GM21619 (cell line): ENCODE measurements at regions not wholly inside any gene's neighbourhood (a gene's known extent, or its start where the extent isn't known, plus 50 kb on each side); places are given as distances from the start of the nearest gene placed in this dataset.

Experiments used
- ATAC-seq: cut with Tn5 transposase; IDR thresholded peaks from one replicate; pipeline ENCODE4 v1.9.1; 2021; ENCODE audit not compliant: unreplicated experiment

GRCh38 chr10:61356354-61356753 is 96.8 kb downstream of the TMEM26 start:
- no peak for ATAC-seq

- no peak for ATAC-seq
Observed at GRCh38 chr10:61355211-61355610, 98.0 kb downstream of the TMEM26 start.

- ATAC-seq: no peak
Observed at GRCh38 chr10:61354401-61354975, 98.7 kb downstream of the TMEM26 start.

DNA sequence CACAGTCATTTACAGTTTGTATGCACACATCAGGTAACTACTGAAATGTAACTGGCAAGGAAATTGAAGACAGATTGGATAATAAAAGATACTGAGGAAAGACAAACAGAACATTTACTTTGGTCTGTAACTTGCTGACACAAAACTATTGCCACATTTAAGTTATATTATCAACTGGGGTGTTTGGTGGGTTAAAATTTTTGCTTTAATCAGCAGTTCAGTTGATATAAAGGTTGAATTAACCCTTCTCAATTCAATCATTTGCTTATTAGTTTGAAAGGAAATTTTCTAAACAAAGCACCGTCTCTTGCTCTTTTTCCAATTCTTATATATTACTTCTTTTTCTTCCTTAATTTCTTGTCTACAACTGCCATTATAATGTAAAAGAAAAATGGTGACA is 102.4 kb downstream of the TMEM26 start:
- ATAC-seq: no peak

DNA sequence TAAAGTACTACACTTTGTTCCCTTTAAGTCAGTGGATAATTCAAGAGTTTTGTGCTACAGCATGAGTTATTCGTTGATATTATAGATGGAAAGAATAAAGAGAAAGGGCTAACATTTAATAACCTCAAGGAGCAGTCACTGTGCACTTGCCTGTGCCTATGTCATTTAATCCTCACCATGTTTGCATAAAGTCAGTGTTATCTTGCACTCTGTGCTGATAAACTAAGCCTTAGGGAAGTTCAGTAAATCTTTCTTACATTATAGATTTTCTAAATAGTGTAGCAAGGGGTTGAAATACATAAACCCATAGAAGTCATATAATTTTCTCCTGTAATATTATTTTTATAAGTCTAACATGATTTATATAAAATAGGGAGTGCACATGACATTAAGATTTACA is 103.1 kb downstream of the TMEM26 start:
- no peak for ATAC-seq

DNA sequence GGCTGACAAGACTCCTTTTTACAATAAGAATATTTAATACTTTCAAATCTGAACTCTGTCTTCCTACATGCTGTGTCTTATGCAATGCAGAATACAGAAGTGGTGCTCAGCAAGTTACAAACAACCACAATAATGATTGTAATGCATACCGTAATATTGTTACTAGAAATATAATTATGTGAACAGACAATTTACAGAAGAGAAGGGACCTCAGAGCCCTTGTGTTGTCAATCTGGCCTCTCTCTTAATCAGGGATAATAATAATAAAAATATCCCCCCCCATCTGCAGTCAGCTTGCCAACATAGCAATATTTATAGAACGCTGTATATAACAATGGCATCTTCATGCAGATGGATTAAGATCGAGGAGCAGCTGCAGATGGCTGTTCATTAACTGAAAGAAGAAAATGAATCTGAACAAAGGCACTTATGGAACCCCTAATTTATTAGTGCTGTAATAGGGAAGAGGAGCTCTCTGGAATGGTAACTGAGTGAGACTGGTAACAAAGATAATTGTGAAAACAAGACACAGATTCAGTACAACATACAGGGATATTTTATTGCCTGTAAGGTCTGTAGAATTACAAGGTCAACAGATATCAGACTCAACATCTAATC is 106.3 kb downstream of the TMEM26 start:
- ATAC-seq: no peak

- no peak for ATAC-seq
Observed at GRCh38 chr10:61343796-61344195, 109.4 kb downstream of the TMEM26 start.

DNA sequence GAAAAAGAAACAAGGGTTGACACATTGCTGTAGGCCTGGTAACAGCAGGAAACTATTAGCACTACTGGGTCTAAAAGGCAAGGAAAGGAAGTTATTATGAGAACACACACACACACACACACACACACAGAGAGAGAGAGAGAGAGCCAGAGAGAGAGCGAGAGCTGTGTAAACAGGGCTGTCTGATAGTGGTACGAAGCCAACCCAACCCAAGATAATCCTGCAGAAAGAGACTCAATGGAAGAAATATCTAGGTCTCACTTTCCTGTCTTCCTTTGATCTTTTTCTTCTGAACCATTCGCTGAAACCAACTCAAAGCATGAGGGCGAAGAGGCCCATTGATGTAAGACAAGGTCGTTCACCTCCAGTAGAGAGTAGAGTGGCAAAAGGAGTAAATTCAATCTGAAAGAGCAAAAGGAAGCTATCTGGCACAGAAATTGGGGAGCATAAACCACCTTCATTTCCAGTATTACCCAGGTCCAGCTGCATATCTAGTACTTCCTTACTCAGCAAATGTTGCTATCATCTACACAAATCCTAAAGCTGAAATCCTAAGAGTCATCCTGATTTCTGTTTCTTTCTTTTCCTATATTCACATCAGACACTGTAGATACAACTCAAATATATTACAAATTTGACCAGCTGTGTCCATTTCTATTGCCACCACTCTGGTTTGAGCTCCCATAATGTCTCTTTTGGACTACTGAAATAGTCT is 110.2 kb downstream of the TMEM26 start:
- no peak for ATAC-seq

DNA sequence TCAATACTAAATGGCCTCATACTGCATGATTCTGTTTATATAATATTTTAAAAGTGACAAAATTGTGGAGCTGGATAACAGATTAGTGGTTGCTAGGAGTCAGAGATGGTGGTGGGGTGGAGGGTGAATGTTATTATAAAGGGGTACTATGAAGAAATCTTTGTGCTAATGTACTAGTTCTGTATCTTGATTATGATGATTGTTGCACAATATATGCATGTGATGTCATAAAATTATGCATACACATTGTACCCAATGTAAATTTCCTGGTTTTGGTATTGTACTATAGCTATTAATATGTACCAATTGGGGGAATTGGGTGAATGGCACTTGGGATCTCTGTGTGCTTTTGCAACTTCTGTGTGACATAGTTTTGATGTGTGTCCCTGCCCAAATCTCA is 112.2 kb downstream of the TMEM26 start:
- no peak for ATAC-seq

DNA sequence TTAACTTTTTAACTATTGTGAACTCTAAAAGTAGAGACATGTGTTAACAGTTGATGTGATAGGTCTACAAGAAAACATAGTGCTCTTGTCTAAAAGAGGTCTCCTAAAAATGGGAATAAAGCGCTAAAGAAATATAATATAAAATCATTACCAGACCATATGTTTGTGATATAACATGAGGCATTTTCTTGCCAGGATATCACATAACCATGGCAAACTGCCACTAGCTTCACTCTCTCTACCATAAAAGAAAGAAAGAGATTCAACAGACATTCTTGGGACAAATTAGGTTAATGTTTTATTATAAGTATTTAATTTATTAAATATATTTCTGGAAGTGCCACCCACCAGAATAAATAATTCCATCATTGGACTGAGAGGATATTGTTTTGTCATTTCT is 115.0 kb downstream of the TMEM26 start:
- no peak for ATAC-seq

DNA sequence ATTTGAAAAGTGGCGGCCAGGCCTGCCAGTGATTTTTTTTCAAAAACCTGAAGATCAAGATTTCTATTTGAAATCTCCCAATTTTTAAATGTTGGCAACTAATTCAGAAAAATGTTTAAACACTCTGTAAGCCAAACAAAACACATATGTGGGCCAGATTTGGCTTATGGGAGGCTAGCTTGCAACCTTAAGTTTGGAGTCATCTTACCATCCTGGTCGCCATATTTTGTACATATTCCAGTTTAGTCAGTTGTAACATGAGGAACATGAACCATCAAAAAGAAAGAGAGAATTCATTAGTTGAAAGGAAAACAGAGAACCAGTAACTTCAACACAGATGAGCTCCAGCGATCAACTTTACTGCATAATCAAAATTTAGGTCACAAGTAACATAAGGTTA is 115.4 kb downstream of the TMEM26 start:
- no peak for ATAC-seq

- no peak for ATAC-seq
Observed at GRCh38 chr10:61336831-61337230, 116.3 kb downstream of the TMEM26 start.

- ATAC-seq: no peak
Observed at GRCh38 chr10:61335359-61335758, 117.8 kb downstream of the TMEM26 start.

GRCh38 chr10:61332581-61332980 is 120.6 kb downstream of the TMEM26 start:
- ATAC-seq: no peak

- no peak for ATAC-seq
Observed at GRCh38 chr10:61330669-61331068, 122.5 kb downstream of the TMEM26 start.

DNA sequence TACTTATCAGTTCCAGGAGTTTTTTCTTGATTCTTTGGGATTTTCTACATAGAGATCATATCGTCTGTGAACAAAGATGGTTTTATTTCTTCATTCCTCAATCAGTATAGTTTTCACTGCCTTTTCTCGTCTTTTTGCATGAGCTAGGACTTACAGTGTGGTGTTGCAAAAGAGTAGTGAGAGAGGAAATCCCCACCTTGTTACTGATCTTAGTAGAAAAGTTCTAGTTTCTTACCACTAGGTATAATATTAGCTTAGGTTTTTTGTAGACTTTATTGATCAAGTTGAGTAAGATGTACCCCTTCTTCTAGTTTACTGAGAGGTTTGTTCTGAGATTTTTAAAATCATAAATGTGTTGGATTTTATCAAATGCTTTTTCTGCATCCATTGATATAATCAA is 123.3 kb downstream of the TMEM26 start:
- peak; percentile 90 for ATAC-seq

DNA sequence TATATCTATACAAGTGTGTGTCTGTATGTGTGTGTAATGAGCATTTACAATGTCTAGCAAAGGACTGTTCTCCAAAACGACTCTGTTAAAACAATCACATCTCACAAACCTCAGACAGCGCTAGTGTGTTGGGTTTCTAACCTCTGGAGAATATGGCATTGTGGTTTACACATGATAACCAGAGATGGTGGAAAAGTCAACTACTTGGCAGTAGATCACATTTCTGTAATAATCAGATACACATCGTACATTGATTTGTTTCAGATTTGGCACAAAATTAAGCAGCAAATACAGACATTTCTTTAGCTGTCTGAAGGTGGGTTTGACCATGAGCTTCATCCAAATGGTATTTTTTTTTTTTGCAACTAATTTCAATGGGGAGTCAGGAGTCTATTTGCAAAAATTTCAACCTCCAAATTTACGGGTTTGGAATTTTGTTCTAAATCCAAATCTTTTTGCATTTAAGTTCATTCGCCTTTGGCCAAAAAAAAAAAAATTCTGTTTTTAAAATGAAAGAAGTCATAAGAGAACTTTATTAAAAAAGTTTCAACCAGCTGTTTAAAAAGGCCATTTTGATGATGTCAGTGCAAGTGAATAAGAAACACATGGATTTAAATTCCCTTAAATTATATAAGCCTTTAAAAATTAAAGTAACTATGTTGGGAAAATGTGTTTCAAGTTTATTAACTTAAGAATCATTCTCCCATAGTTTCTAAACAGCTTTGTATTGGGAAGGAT is 127.8 kb downstream of the TMEM26 start:
- no peak for ATAC-seq

GRCh38 chr10:61323726-61324125 is 129.5 kb downstream of the TMEM26 start:
- ATAC-seq: no peak

DNA sequence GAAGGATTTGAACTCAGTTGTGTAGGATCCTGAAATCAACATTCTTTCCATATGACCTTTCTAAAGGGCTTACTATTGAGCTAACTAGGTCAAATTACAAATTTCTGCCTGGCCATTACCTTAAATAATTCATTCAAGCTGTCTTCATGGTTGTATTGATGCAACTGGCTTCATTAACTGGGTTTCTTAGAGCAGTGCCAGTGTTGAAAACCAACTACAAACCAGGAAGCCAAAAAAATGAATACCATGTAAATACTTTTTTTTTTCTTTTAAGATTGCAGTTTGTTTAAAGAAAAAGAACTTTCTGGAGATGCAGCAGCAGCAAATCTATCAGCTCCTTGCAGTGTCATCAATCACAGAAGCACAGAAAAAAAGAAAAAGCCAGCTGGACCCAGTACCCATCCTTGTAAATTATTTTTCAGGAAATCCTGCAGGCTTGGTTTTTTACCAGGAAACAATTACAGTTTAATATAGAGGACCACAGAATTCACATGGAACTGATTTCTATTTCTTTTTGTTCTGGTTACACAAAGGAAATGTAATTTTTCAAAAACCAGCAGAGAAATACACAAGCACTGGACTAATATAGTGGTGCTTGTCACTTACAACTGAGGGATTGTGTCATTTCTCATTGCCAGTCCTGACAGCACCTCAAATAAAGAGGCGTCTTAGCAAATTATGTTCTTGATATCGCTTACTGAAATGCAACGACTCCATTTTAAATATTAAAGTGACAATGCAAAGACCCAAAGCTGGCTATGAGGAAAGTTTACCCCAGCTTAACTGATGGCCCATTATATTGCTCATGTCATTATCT is 131.9 kb downstream of the TMEM26 start:
- ATAC-seq: no peak

DNA sequence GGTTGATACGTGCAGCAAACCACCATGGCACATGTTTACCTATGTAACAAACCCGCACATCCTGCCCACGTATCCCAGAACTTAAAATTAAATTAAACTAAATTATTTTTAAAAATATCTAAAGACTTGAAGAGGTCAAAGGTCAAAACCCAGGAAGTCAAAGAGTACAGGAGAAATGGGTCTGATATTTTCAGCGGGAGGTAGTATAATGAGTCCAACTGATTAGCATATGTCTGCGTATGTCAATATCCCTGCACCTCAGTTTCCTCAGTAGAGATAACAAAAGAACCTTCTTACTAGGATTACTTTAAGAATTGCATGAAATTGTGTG is 133.0 kb downstream of the TMEM26 start:
- ATAC-seq: no peak
